H9 (cell line): ENCODE measurements at regions not wholly inside any gene's neighbourhood (a gene's known extent, or its start where the extent isn't known, plus 50 kb on each side); places are given as distances from the start of the nearest gene placed in this dataset.
"Not testable (repeated sequence)": the region's sequence is repeated elsewhere in the genome, so short reads cannot be mapped to it uniquely, and the experiment has no call there.

Experiments
- DNase-seq: peaks from one replicate; pipeline ENCODE4 v3.0.0-alpha.2; 2017
- H2AFZ ChIP-seq: one replicate; pipeline ENCODE4 v1.6.1; 2013; ENCODE audit warnings: mild to moderate bottlenecking, low read length, control low read depth, moderate library complexity
- H2AK5ac ChIP-seq: 2 replicates; pipeline ENCODE4 v1.6.1; 2013; ENCODE audit warnings: low read length, control low read depth, mixed read lengths; ENCODE audit not compliant: insufficient read length
- H2BK120ac ChIP-seq: one replicate; pipeline ENCODE4 v1.6.1; 2013; ENCODE audit warnings: low read depth, mild to moderate bottlenecking, low read length, control low read depth, inconsistent platforms; ENCODE audit not compliant: poor library complexity, severe bottlenecking
- H2BK12ac ChIP-seq: 2 replicates; pipeline ENCODE4 v1.6.1; 2013; ENCODE audit warnings: low read length, control low read depth, mixed read lengths, low read depth; ENCODE audit not compliant: insufficient read length
- H2BK15ac ChIP-seq: 2 replicates; pipeline ENCODE4 v1.6.1; 2013; ENCODE audit warnings: low read depth, low read length, control low read depth
- H2BK20ac ChIP-seq: one replicate; pipeline ENCODE4 v1.6.1; 2013; ENCODE audit warnings: low read depth, mild to moderate bottlenecking, low read length, control low read depth, inconsistent platforms; ENCODE audit not compliant: poor library complexity, severe bottlenecking
- H2BK5ac ChIP-seq: 2 replicates; pipeline ENCODE4 v1.6.1; 2013; ENCODE audit warnings: low read length, control low read depth, mixed read lengths; ENCODE audit not compliant: insufficient read length
- H3K14ac ChIP-seq: 2 replicates; pipeline ENCODE4 v1.6.1; 2013; ENCODE audit warnings: low read length, control low read depth; ENCODE audit not compliant: insufficient read depth
- H3K18ac ChIP-seq: 2 replicates; pipeline ENCODE4 v1.6.1; 2013; ENCODE audit warnings: low read depth, mild to moderate bottlenecking, mixed read lengths, low read length, control low read depth; ENCODE audit not compliant: insufficient read length
- H3K23ac ChIP-seq: 2 replicates; pipeline ENCODE4 v1.6.1; 2013; ENCODE audit warnings: low read length, control low read depth, mixed read lengths, low read depth; ENCODE audit not compliant: insufficient read length
- H3K23me2 ChIP-seq: 2 replicates; pipeline ENCODE4 v1.6.1; 2013; ENCODE audit warnings: low read depth, mild to moderate bottlenecking, mixed read lengths, low read length, control low read depth; ENCODE audit not compliant: insufficient read length, poor library complexity, severe bottlenecking
- H3K27ac ChIP-seq: 2 replicates; pipeline ENCODE4 v1.5.1; 2013; ENCODE audit warnings: low read length, control low read depth, mixed read lengths, low read depth; ENCODE audit not compliant: insufficient read length
- H3K27me3 ChIP-seq: 2 replicates; pipeline ENCODE4 v1.6.1; 2013; ENCODE audit warnings: low read length, control low read depth, inconsistent platforms; ENCODE audit not compliant: insufficient read depth
- H3K4ac ChIP-seq: 2 replicates; pipeline ENCODE4 v1.6.1; 2013; ENCODE audit warnings: low read depth, mild to moderate bottlenecking, control low read depth, inconsistent platforms, low read length, moderate library complexity
- H3K4me1 ChIP-seq: 2 replicates; pipeline ENCODE4 v1.6.1; 2013; ENCODE audit warnings: low read length, control low read depth, inconsistent platforms; ENCODE audit not compliant: insufficient read depth
- H3K4me2 ChIP-seq: 2 replicates; pipeline ENCODE4 v1.6.1; 2013; ENCODE audit warnings: low read length, control low read depth, mixed read lengths; ENCODE audit not compliant: insufficient read length, insufficient read depth
- H3K56ac ChIP-seq: 2 replicates; pipeline ENCODE4 v1.6.1; 2013; ENCODE audit warnings: low read depth, mild to moderate bottlenecking, mixed read lengths, low read length, control low read depth; ENCODE audit not compliant: insufficient read length
- H3K79me1 ChIP-seq: 2 replicates; pipeline ENCODE4 v1.6.1; 2013; ENCODE audit warnings: low read depth, mild to moderate bottlenecking, moderate library complexity, low read length, control low read depth, inconsistent platforms; ENCODE audit not compliant: insufficient read depth, poor library complexity, severe bottlenecking
- H3K79me2 ChIP-seq: 2 replicates; pipeline ENCODE4 v1.6.1; 2013; ENCODE audit warnings: low read length, control low read depth, inconsistent platforms; ENCODE audit not compliant: insufficient read depth
- H3K9ac ChIP-seq: 2 replicates; pipeline ENCODE4 v1.6.1; 2013; ENCODE audit warnings: low read length, control low read depth, mixed read lengths; ENCODE audit not compliant: insufficient read length; ENCODE audit errors: extremely low read depth
- H3K9me3 ChIP-seq: one replicate; pipeline ENCODE4 v1.6.1; 2013; ENCODE audit warnings: low read depth, low read length, inconsistent platforms; ENCODE audit not compliant: control insufficient read depth
- H3T11ph ChIP-seq: one replicate; pipeline ENCODE4 v1.6.1; 2013; ENCODE audit warnings: mild to moderate bottlenecking, low read length, control low read depth, inconsistent platforms
- H4K20me1 ChIP-seq: one replicate; pipeline ENCODE4 v1.6.1; 2013; ENCODE audit not compliant: control insufficient read depth, insufficient read length, insufficient read depth
- H4K5ac ChIP-seq: 2 replicates; pipeline ENCODE4 v1.6.1; 2013; ENCODE audit warnings: low read depth, mild to moderate bottlenecking, mixed read lengths, low read length, control low read depth; ENCODE audit not compliant: insufficient read length
- H4K8ac ChIP-seq: replicated peaks from 2 replicates; pipeline ENCODE4 v1.6.1; 2013; ENCODE audit warnings: low read length, control low read depth, mixed read lengths, low read depth; ENCODE audit not compliant: insufficient read length
- H4K91ac ChIP-seq: 2 replicates; pipeline ENCODE4 v1.6.1; 2013; ENCODE audit warnings: low read depth, mild to moderate bottlenecking, moderate library complexity, mixed read lengths, low read length, control low read depth; ENCODE audit not compliant: insufficient read length
- H3K27ac Mint-ChIP-seq, 3 experiments: 2 replicates in 2 of 3; 3 replicates in 1 of 3; pipeline ENCODE4 v1.8.0; 2020 to 2021; ENCODE audit warnings: mixed read lengths in 3 of 3, mild to moderate bottlenecking in 1 of 3, moderate library complexity in 1 of 3
- H3K27me3 Mint-ChIP-seq: 2 replicates; pipeline ENCODE4 v1.8.0; 2021; ENCODE audit warnings: low read depth, mild to moderate bottlenecking, moderate library complexity, mixed read lengths
- H3K36me3 Mint-ChIP-seq, 3 experiments: 2 replicates in 2 of 3; 3 replicates in 1 of 3; pipeline ENCODE4 v1.8.0; 2020 to 2021; ENCODE audit warnings: low read depth in 3 of 3, mixed read lengths in 3 of 3; ENCODE audit not compliant: insufficient read depth in 1 of 3
- H3K4me1 Mint-ChIP-seq, 2 experiments: 2 replicates each; pipeline ENCODE4 v1.8.0; 2020; ENCODE audit warnings: mixed read lengths in 2 of 2
- H3K4me3 Mint-ChIP-seq, 2 experiments: 2 replicates in 1 of 2; 3 replicates in 1 of 2; pipeline ENCODE4 v1.8.0; 2020 to 2021; ENCODE audit warnings: mild to moderate bottlenecking in 2 of 2, mixed read lengths in 2 of 2, moderate library complexity in 1 of 2
- H3K9me3 Mint-ChIP-seq, 2 experiments: 2 replicates in 1 of 2; 3 replicates in 1 of 2; pipeline ENCODE4 v1.8.0; 2020; ENCODE audit warnings: mild to moderate bottlenecking in 2 of 2, mixed read lengths in 2 of 2, moderate library complexity in 1 of 2
- WGBS: extraction: QIAGEN DNeasy Blood & Tissue Kit; methylation state at CpG from one replicate; pipeline ENCODE4 v1.1.7; 2013; ENCODE audit warnings: missing lambda C conversion rate, low lambda C conversion rate, mixed read lengths; ENCODE audit not compliant: insufficient read length; ENCODE audit errors: extremely low coverage; 5-methylcytosine and 5-hydroxymethylcytosine counted together

GRCh38 chr13:24948977-24949376 is 147.0 kb upstream of the PABPC3 start:
- not testable (repeated sequence) for H3K23me2 ChIP-seq, H2BK5ac ChIP-seq, H3K18ac ChIP-seq, H3K36me3 Mint-ChIP-seq, H3K79me2 ChIP-seq, H3K27ac Mint-ChIP-seq, H2AK5ac ChIP-seq, H3K4me3 Mint-ChIP-seq, H3K9me3 Mint-ChIP-seq, H2BK15ac ChIP-seq, H3K23ac ChIP-seq, H4K5ac ChIP-seq, H3K4ac ChIP-seq, H4K20me1 ChIP-seq, H2BK12ac ChIP-seq, H2AFZ ChIP-seq, H3K27me3 ChIP-seq, H4K8ac ChIP-seq, H3K56ac ChIP-seq, H3K27me3 Mint-ChIP-seq, H3K4me1 ChIP-seq, H3K27ac ChIP-seq, H2BK120ac ChIP-seq, H3K14ac ChIP-seq, H3K4me1 Mint-ChIP-seq, H3K79me1 ChIP-seq, H3T11ph ChIP-seq, H4K91ac ChIP-seq, H3K9ac ChIP-seq, H2BK20ac ChIP-seq, H3K9me3 ChIP-seq, DNase-seq, H3K4me2 ChIP-seq
- no CpG with 5 or more reads among the region's 2 CpGs for WGBS

DNA sequence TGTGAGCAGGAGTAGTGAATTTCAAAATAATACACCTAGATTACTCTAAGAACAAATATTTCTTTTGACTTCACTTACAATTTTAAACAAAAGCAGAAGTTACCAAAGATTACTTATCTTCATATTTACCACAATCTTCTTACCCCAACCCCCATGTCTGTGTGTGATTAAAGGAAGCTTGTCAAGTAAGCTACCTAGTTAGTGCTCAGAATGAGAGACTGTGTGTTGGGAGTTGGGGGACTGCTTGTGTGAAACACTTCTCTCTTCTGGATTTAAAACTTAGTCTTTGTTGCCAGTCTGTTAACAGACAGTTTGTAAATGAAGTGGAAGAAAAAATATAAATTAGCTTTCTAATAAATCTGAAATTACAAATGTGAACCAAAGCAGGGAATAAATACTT is 145.3 kb upstream of the PABPC3 start:
- not testable (repeated sequence) for H3K23ac ChIP-seq, H3K23me2 ChIP-seq, H3K4me2 ChIP-seq, H4K8ac ChIP-seq, H3K9ac ChIP-seq, H3K27me3 Mint-ChIP-seq, H3K9me3 ChIP-seq, H2BK120ac ChIP-seq, H2AFZ ChIP-seq, H3K27me3 ChIP-seq, H3K4me3 Mint-ChIP-seq, H3K4me1 Mint-ChIP-seq, H2BK5ac ChIP-seq, H2BK12ac ChIP-seq, H3K36me3 Mint-ChIP-seq, H2BK15ac ChIP-seq, H4K20me1 ChIP-seq, H3K27ac Mint-ChIP-seq, H3K27ac ChIP-seq, H4K5ac ChIP-seq, H3T11ph ChIP-seq, H3K14ac ChIP-seq, DNase-seq, H2BK20ac ChIP-seq, H3K4ac ChIP-seq, H3K79me1 ChIP-seq, H4K91ac ChIP-seq, H3K18ac ChIP-seq, H3K4me1 ChIP-seq, H2AK5ac ChIP-seq, H3K56ac ChIP-seq, H3K79me2 ChIP-seq, H3K9me3 Mint-ChIP-seq

DNA sequence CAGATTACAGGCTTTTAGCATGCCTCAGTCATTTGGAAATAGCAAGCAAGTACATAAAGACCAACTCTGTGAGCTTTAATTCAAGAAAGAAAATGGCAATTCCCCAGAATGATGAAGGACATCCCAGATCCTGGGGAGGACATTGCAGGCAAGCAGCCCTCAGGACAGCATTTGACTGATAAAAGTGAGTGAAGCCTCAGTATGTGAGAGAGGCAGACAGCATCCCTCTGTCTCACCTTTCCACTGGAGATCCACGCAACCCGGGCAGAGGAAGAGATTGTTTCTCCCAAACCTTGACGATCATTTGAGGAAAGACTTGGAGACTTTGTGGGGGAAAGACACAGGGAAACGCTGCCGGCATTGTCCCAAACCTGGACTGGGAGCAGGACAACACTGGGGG is 128.0 kb upstream of the PABPC3 start:
- not testable (repeated sequence) for H3K14ac ChIP-seq, DNase-seq, H3K27ac ChIP-seq, H2BK20ac ChIP-seq, H2BK12ac ChIP-seq, H3K4me1 Mint-ChIP-seq, H3K79me1 ChIP-seq, H3K9me3 Mint-ChIP-seq, H3K23ac ChIP-seq, H3K79me2 ChIP-seq, H3K23me2 ChIP-seq, H3K9me3 ChIP-seq, H3K4me1 ChIP-seq, H3K36me3 Mint-ChIP-seq, H3K56ac ChIP-seq, H2BK5ac ChIP-seq, H3K9ac ChIP-seq, H3K27me3 Mint-ChIP-seq, H4K20me1 ChIP-seq, H3K4ac ChIP-seq, H4K8ac ChIP-seq, H3K27me3 ChIP-seq, H2BK120ac ChIP-seq, H2AK5ac ChIP-seq, H2BK15ac ChIP-seq, H4K91ac ChIP-seq, H4K5ac ChIP-seq, H3T11ph ChIP-seq
- WGBS: no CpG with 5 or more reads among the region's 5 CpGs
- Histone ChIP-seq H3K18ac (peak overlapping the region; percentile 58), H2AFZ (peak overlapping the region; percentile 80), H3K4me2 (peak overlapping the region; percentile 66)
- peak overlapping the region; percentile 72 to 79 for H3K4me3 Mint-ChIP-seq
- H3K27ac Mint-ChIP-seq: peak overlapping the region; percentile 73 to 90 (median 87)
